HepG2 (cell line): ENCODE measurements at regions not wholly inside any gene's neighbourhood (a gene's known extent, or its start where the extent isn't known, plus 50 kb on each side); places are given as distances from the start of the nearest gene placed in this dataset.

ENCODE experiments used
- ATAC-seq: fragments of 200-7000 bp; cut with Tn5 transposase; 3 replicates; pipeline ENCODE4 v1.9.1; 2020; ENCODE audit warnings: mild to moderate bottlenecking, moderate library complexity
- BruUV-seq: library from RNA; stranded (reverse); fragments of 400-500 nt; replicated peaks from 2 replicates; lab custom pipeline; 2021; lab: Mats Ljungman, UMichigan
- CTCF ChIA-PET: fragments of 300-600 bp; formaldehyde crosslinking; extraction: SDS; loops from one replicate; lab custom pipeline; 2021; ENCODE audit warnings: low total read pairs, inconsistent platforms, low intra/inter-chr PET ratio; lab: Yijun Ruan, JAX
- POLR2A ChIA-PET: fragments of 350-600 bp; sonication (Branson Sonifier 250); formaldehyde crosslinking; loops from one replicate; lab custom pipeline; 2020; ENCODE audit warnings: antibody characterized with exemption, inconsistent platforms; lab: Yijun Ruan, JAX
- DNase-seq: peaks from one replicate; pipeline ENCODE4 v3.0.0-alpha.2; 2015; ENCODE audit warnings: low spot score
- FAIRE-seq: peaks from 3 replicates; lab custom pipeline; 2011; peaks lifted over from hg19 to GRCh38; lab: Jason Lieb, UNC
- H2AFZ ChIP-seq: one replicate; pipeline ENCODE4 v1.6.1; 2011; ENCODE audit warnings: low read length, inconsistent platforms
- H3K27ac ChIP-seq: fragments of 300-600 bp; 3 replicates; pipeline ENCODE4 v1.8.0; 2011; ENCODE audit warnings: mixed run types, mild to moderate bottlenecking, mixed read lengths, low read length, inconsistent platforms; ENCODE audit not compliant: insufficient read depth; ENCODE audit errors: extremely low read length
- H3K27me3 ChIP-seq, 2 experiments: fragments of 200-600 bp in 1 of 2; 2 replicates in 1 of 2; 3 replicates in 1 of 2; pipeline versions ENCODE4 v1.6.0 to v1.8.0; 2011; ENCODE audit warnings: low read length in 2 of 2, mild to moderate bottlenecking in 2 of 2, moderate library complexity in 2 of 2, inconsistent platforms in 1 of 2; ENCODE audit not compliant: insufficient read depth in 2 of 2, control insufficient read depth in 1 of 2
- H3K36me3 ChIP-seq, 2 experiments: fragments of 200-600 bp in 1 of 2; replicated peaks in 1 of 2; 2 replicates in 1 of 2; 3 replicates in 1 of 2; pipeline versions ENCODE4 v1.5.1 to v1.8.0; 2011; ENCODE audit warnings: low read length in 2 of 2, inconsistent platforms in 1 of 2; ENCODE audit not compliant: insufficient read depth in 2 of 2, control insufficient read depth in 1 of 2
- H3K4me1 ChIP-seq: 2 replicates; pipeline ENCODE4 v1.5.1; 2012; ENCODE audit warnings: low read length, inconsistent platforms; ENCODE audit not compliant: insufficient read depth
- H3K4me2 ChIP-seq: 2 replicates; pipeline ENCODE4 v1.6.0; 2011; ENCODE audit warnings: low read depth, low read length, inconsistent platforms
- H3K4me3 ChIP-seq, 3 experiments: fragments of 200-600 bp in 1 of 3; sonication (generic), shearing (Covaris generic) in 1 of 3; replicated peaks in 1 of 3; 2 replicates each; pipeline ENCODE4 v1.5.1; 2011 to 2016; ENCODE audit warnings: low read length in 3 of 3, inconsistent platforms in 2 of 3, low read depth in 2 of 3, mild to moderate bottlenecking in 2 of 3, control low read depth in 1 of 3, mixed read lengths in 1 of 3; ENCODE audit not compliant: insufficient read depth in 1 of 3
- H3K79me2 ChIP-seq: one replicate; pipeline ENCODE4 v1.6.1; 2011; ENCODE audit warnings: low read length, inconsistent platforms; ENCODE audit not compliant: insufficient read depth
- H3K9ac ChIP-seq: 2 replicates; pipeline ENCODE4 v1.6.0; 2011; ENCODE audit warnings: mild to moderate bottlenecking, low read depth, low read length, inconsistent platforms; ENCODE audit not compliant: insufficient read depth
- H3K9me3 ChIP-seq: 2 replicates; pipeline ENCODE4 v1.5.1; 2012; ENCODE audit warnings: mild to moderate bottlenecking, low read length
- H4K20me1 ChIP-seq: 2 replicates; pipeline ENCODE4 v1.6.0; 2011; ENCODE audit warnings: inconsistent platforms, mild to moderate bottlenecking, low read length, moderate library complexity; ENCODE audit not compliant: insufficient read depth
- AGO2 ChIP-seq: fragments of 200-400 bp; formaldehyde crosslinking; optimal IDR thresholded peaks from 2 replicates; pipeline ENCODE3; 2017; ENCODE audit warnings: mild to moderate bottlenecking, low read depth, low read length, moderate library complexity
- HMGXB4 ChIP-seq, 2 experiments: sonication (generic) in 1 of 2; formaldehyde crosslinking in 1 of 2; IDR thresholded peaks; 2 replicates each; pipeline versions ENCODE4 v1.4.0 to v1.6.1; 2018 to 2020; ENCODE audit warnings: missing genetic modification reagents in 2 of 2, borderline replicate concordance in 1 of 2, low read depth in 1 of 2, mild to moderate bottlenecking in 1 of 2, missing biosample characterization in 1 of 2
- LBX2 ChIP-seq: sonication (generic); formaldehyde crosslinking; IDR thresholded peaks from 2 replicates; pipeline ENCODE4 v1.5.0; 2020; ENCODE audit warnings: missing genetic modification reagents, mild to moderate bottlenecking, borderline replicate concordance
- PHF5A ChIP-seq: IDR thresholded peaks from one replicate; pipeline ENCODE4 v1.6.1; 2018; ENCODE audit warnings: low read depth, missing genetic modification reagents; ENCODE audit not compliant: unreplicated experiment
- POLR2AphosphoS2 ChIP-seq: IDR thresholded peaks from 2 replicates; pipeline ENCODE4 v1.6.1; 2011; ENCODE audit warnings: low read depth, low read length, improper control_type of control experiment
- SKI ChIP-seq: fragments of 450-650 bp; IDR thresholded peaks from one replicate; pipeline ENCODE4 v1.6.1; 2018; ENCODE audit warnings: mild to moderate bottlenecking; ENCODE audit not compliant: partially characterized antibody
- TCF12 ChIP-seq, 2 experiments: fragments of 450-650 bp in 1 of 2; sonication (generic) in 1 of 2; formaldehyde crosslinking in 1 of 2; IDR thresholded peaks; 2 replicates each; pipeline versions ENCODE4 v1.6.1 to v1.8.0; 2017 to 2022; ENCODE audit warnings: antibody characterized with exemption in 1 of 2, mild to moderate bottlenecking in 1 of 2, missing genetic modification reagents in 1 of 2, moderate library complexity in 1 of 2
- TERF1 ChIP-seq: sonication (generic); formaldehyde crosslinking; IDR thresholded peaks from 2 replicates; pipeline ENCODE4 v1.8.0; 2022; ENCODE audit warnings: mild to moderate bottlenecking, missing genetic modification reagents, moderate library complexity
- TRAFD1 ChIP-seq: sonication (generic); formaldehyde crosslinking; IDR thresholded peaks from 2 replicates; pipeline ENCODE4 v1.5.1; 2020; ENCODE audit warnings: missing genetic modification reagents, mild to moderate bottlenecking, borderline replicate concordance
- YEATS2 ChIP-seq: sonication (generic); formaldehyde crosslinking; IDR thresholded peaks from 2 replicates; pipeline ENCODE4 v1.4.0; 2020; ENCODE audit warnings: missing genetic modification reagents, borderline replicate concordance
- ZNF260 ChIP-seq: sonication (generic); formaldehyde crosslinking; IDR thresholded peaks from 2 replicates; pipeline ENCODE4 v1.4.0; 2020; ENCODE audit warnings: missing genetic modification reagents, low read depth, mild to moderate bottlenecking, borderline replicate concordance
- ZNF484 ChIP-seq: sonication (generic); formaldehyde crosslinking; IDR thresholded peaks from 2 replicates; pipeline ENCODE4 v1.5.1; 2020; ENCODE audit warnings: mild to moderate bottlenecking, low read depth, missing genetic modification reagents, borderline replicate concordance
- WGBS: methylation state at CpG from one replicate; pipeline ENCODE4 v1.1.6; 2017; ENCODE audit warnings: low lambda C conversion rate; 5-methylcytosine and 5-hydroxymethylcytosine counted together
- in situ Hi-C: cut with HindIII; loops from 2 replicates; pipeline ENCODE4 v1.10.0; 2017; ENCODE audit warnings: low pct_unique_long_range_greater_than_20kb; ENCODE audit not compliant: extremely low pct_ligation_motif_present
- intact Hi-C: fragments of 100-400 bp; cut with micrococcal nuclease; formaldehyde crosslinking; loops from one replicate; pipeline ENCODE4 v1.10.0; 2022; ENCODE audit not compliant: unreplicated experiment

- CTCF ChIA-PET = no interaction called here
- no peak for FAIRE-seq
- H3K9ac ChIP-seq = no peak overlapping the region
- WGBS = 29% methylated on average over 9 of the region's 9 CpGs
- H3K9me3 ChIP-seq = no peaks in the 10 kb centered on the region
- POLR2A ChIA-PET = no interaction called here
- no peak overlapping the region for H3K4me2 ChIP-seq
- no TSS peak for BruUV-seq
- in situ Hi-C loops = no loop called here
- no peaks in the 10 kb centered on the region for H3K79me2 ChIP-seq
- TF ChIP-seq ZNF484 (CRISPR knock-in tag) (no peak), TERF1 (CRISPR knock-in tag) (no peak)
- TF ChIP-seq, all 625 proteins: peak for 0
- H4K20me1 ChIP-seq = no peaks in the 10 kb centered on the region
- H3K27me3 ChIP-seq = peaks cover 0 to 8% of the 10 kb centered on the region in 2 experiments; a peak in 2 of 5 replicates
- intact Hi-C loops = loop anchor here (5.0 kb wide), 1 partner anchor 267 kb away; no protein-coding TSS in a partner anchor
- H3K27ac ChIP-seq = no peak overlapping the region
- peaks cover 30% of the 10 kb centered on the region for H3K4me1 ChIP-seq
- no peaks in the 10 kb centered on the region for H3K36me3 ChIP-seq
- H3K4me3 ChIP-seq = no peak overlapping the region
- ATAC-seq = no peak
- H2AFZ ChIP-seq = no peak overlapping the region
- no peak for DNase-seq
Observed at GRCh38 chr9:92185096-92185495, 69.9 kb upstream of the SPTLC1 start.

- 0% methylated on average over 1 of the region's 1 CpG for WGBS
- Histone ChIP-seq H3K36me3 (no peaks in the 10 kb centered on the region), H3K4me2 (no peak overlapping the region), H3K9me3 (no peaks in the 10 kb centered on the region), H3K4me3 (no peak overlapping the region), H3K27ac (no peak overlapping the region), H4K20me1 (no peaks in the 10 kb centered on the region), H2AFZ (no peak overlapping the region), H3K27me3 (peaks cover under 1 to 16% of the 10 kb centered on the region in 2 experiments; a peak in 3 of 5 replicates), H3K9ac (no peak overlapping the region), H3K79me2 (no peaks in the 10 kb centered on the region), H3K4me1 (peaks cover 22% of the 10 kb centered on the region)
- ChIA-PET POLR2A (no interaction called here), CTCF (no interaction called here)
- ATAC-seq = no peak
- intact Hi-C loops = no loop called here
- no TSS peak for BruUV-seq
- no peak for FAIRE-seq
- no peak for DNase-seq
- in situ Hi-C loops = no loop called here
- no peak for TF ChIP-seq ZNF260 (CRISPR knock-in tag)
- TF ChIP-seq POLR2AphosphoS2 = no peak
- TF ChIP-seq TRAFD1 = no peak
- TF ChIP-seq AGO2 = no peak
- no peak for TF ChIP-seq YEATS2 (CRISPR knock-in tag)
- no peak for TF ChIP-seq LBX2
- no peak for TF ChIP-seq TCF12 (IDR thresholded peaks at IDR 0.05)
- no peak for TF ChIP-seq TCF12 (CRISPR knock-in tag; IDR thresholded peaks at IDR 0.05)
- no peak for TF ChIP-seq SKI
- TF ChIP-seq PHF5A (CRISPR knock-in tag) = no peak
- TF ChIP-seq HMGXB4 (CRISPR knock-in tag; IDR thresholded peaks at IDR 0.05; ENCODE audit: borderline replicate concordance in 1 of 2, low read depth in 1 of 2) = no peak
Observed at GRCh38 chr9:92184041-92184564, 68.9 kb upstream of the SPTLC1 start.
